Neural cell (in vitro differentiated cells): ENCODE measurements at regions not wholly inside any gene's neighbourhood (a gene's known extent, or its start where the extent isn't known, plus 50 kb on each side); places are given as distances from the start of the nearest gene placed in this dataset.

Experiments used
- EP300 ChIP-seq: fragments of 450-650 bp; conservative IDR thresholded peaks from 2 replicates; pipeline ENCODE4 v1.6.1; 2014; ENCODE audit warnings: antibody characterized with exemption, mild to moderate bottlenecking, moderate library complexity; ENCODE audit not compliant: poor library complexity, severe bottlenecking
- EZH2 ChIP-seq: fragments of 200-600, 300-800 bp; shearing (Covaris generic), sonication (generic); IDR thresholded peaks from 2 replicates; pipeline ENCODE4 v1.6.1; 2014; ENCODE audit warnings: antibody characterized with exemption, low read length, borderline replicate concordance, mild to moderate bottlenecking; ENCODE audit not compliant: insufficient read depth, poor library complexity, severe bottlenecking
- MXI1 ChIP-seq: fragments of 450-650 bp; conservative IDR thresholded peaks from 2 replicates; pipeline ENCODE4 v1.6.1; 2014; ENCODE audit warnings: antibody characterized with exemption, mild to moderate bottlenecking; ENCODE audit not compliant: poor library complexity, severe bottlenecking
- POLR2AphosphoS5 ChIP-seq: IDR thresholded peaks from 2 replicates; pipeline ENCODE4 v1.6.1; 2012
- RAD21 ChIP-seq: fragments of 450-650 bp; conservative IDR thresholded peaks from 2 replicates; pipeline ENCODE4 v1.6.1; 2014; ENCODE audit warnings: antibody characterized with exemption, mild to moderate bottlenecking, moderate library complexity
- REST ChIP-seq: IDR thresholded peaks from 2 replicates; pipeline ENCODE4 v1.6.1; 2012; ENCODE audit warnings: borderline replicate concordance
- TAF1 ChIP-seq: IDR thresholded peaks from 2 replicates; pipeline ENCODE4 v1.6.1; 2012; ENCODE audit warnings: low read depth
- TF ChIP-seq, protein P1 (sequence below): fragments of 450-650 bp; IDR thresholded peaks from 2 replicates; pipeline ENCODE4 v1.5.1; 2014; ENCODE audit warnings: antibody characterized with exemption, mild to moderate bottlenecking, moderate library complexity; ENCODE audit not compliant: poor library complexity, severe bottlenecking

GRCh38 chr3:513301-513700, 316.7 kb downstream of the CHL1 start:
- TF ChIP-seq, protein P1, sequence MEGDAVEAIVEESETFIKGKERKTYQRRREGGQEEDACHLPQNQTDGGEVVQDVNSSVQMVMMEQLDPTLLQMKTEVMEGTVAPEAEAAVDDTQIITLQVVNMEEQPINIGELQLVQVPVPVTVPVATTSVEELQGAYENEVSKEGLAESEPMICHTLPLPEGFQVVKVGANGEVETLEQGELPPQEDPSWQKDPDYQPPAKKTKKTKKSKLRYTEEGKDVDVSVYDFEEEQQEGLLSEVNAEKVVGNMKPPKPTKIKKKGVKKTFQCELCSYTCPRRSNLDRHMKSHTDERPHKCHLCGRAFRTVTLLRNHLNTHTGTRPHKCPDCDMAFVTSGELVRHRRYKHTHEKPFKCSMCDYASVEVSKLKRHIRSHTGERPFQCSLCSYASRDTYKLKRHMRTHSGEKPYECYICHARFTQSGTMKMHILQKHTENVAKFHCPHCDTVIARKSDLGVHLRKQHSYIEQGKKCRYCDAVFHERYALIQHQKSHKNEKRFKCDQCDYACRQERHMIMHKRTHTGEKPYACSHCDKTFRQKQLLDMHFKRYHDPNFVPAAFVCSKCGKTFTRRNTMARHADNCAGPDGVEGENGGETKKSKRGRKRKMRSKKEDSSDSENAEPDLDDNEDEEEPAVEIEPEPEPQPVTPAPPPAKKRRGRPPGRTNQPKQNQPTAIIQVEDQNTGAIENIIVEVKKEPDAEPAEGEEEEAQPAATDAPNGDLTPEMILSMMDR: no peak
- no peak for TF ChIP-seq POLR2AphosphoS5
- no peak for TF ChIP-seq MXI1
- no peak for TF ChIP-seq EZH2
- TF ChIP-seq TAF1: no peak
- no peak for TF ChIP-seq EP300
- no peak for TF ChIP-seq REST
- TF ChIP-seq RAD21: no peak
